Omental fat pad (tissue), 3 donors: ENCODE measurements at regions not wholly inside any gene's neighbourhood (a gene's known extent, or its start where the extent isn't known, plus 50 kb on each side); places are given as distances from the start of the nearest gene placed in this dataset.
A peak's percentile ranks its signal among the peaks of the same experiment; 100 is the strongest.
"Not testable (repeated sequence)": the region's sequence is repeated elsewhere in the genome, so short reads cannot be mapped to it uniquely, and the experiment has no call there.

Experiments used
- ATAC-seq: fragments of 150-250 bp; one replicate; pipeline ENCODE4 v1.9.1; 2016; ENCODE audit warnings: mild to moderate bottlenecking, moderate library complexity; ENCODE audit not compliant: low FRiP score
- DNase-seq: peaks from one replicate; pipeline ENCODE4 v3.0.0-alpha.2; 2019; ENCODE audit warnings: low spot score
- CTCF ChIP-seq, 3 donors: fragments of 450-650 bp; IDR thresholded peaks; one replicate each; pipeline ENCODE4 v1.5.1; 2016 to 2017; ENCODE audit warnings: antibody characterized with exemption in 3 of 3, mild to moderate bottlenecking in 3 of 3, moderate library complexity in 2 of 3

GRCh38 chr4:72888331-72888730 lies 181.2 kb downstream of the COX18 start:
- DNase-seq (no peak), ATAC-seq (no peak)
- no peak for TF ChIP-seq CTCF (IDR thresholded peaks at IDR 0.05)

GRCh38 chr4:72887152-72887551 lies 182.4 kb downstream of the COX18 start:
- no peak for TF ChIP-seq CTCF (IDR thresholded peaks at IDR 0.05)
- ATAC-seq (no peak), DNase-seq (no peak)

- TF ChIP-seq CTCF (IDR thresholded peaks at IDR 0.05), result no peak
- ATAC-seq (no peak), DNase-seq (no peak)
These were observed 182.9 kb downstream of the COX18 start for GRCh38 chr4:72886602-72887001.

- not testable (repeated sequence) for ATAC-seq, DNase-seq
These were observed 185.3 kb downstream of the COX18 start for GRCh38 chr4:72884225-72884624.

- DNase-seq (no peak), ATAC-seq (no peak)
- TF ChIP-seq CTCF (IDR thresholded peaks at IDR 0.05), result no peak
These were observed 192.6 kb downstream of the COX18 start for GRCh38 chr4:72876946-72877345.

- ATAC-seq, result peak; percentile 54
- DNase-seq, result no peak
- TF ChIP-seq CTCF (IDR thresholded peaks at IDR 0.05), result no peak
These were observed 194.0 kb downstream of the COX18 start for GRCh38 chr4:72875545-72875944.

- ATAC-seq (peak; percentile 41), DNase-seq (no peak)
These were observed 194.4 kb downstream of the COX18 start for GRCh38 chr4:72875138-72875537.

More at GRCh38 chr4:72875138-72875537, 194.4 kb downstream of the COX18 start:
- TF ChIP-seq CTCF (IDR thresholded peaks at IDR 0.05), result no peak
